ENCODE measurements at regions not wholly inside any gene's neighbourhood (a gene's known extent, or its start where the extent isn't known, plus 50 kb on each side); places are given as distances from the start of the nearest gene placed in this dataset.

DNA sequence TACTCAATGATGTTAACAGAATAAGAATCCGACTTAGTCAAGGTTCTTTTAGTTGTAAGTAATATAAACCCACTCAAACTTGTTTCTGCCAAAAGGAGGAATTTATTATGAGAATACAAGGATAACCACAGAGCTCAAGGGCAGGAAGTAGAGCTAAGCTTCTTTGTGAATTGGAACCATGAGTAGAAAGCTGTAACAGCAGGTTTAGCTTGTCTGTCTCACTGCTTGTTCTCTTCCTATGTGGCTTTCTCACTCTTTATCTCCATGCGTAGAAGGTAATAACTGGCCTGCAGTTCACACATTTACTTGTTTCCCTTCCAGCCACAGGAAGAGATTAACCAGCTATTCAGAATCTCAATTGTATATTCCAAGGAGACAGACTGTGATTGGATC is 378.3 kb downstream of the PPP1R2C start:
- Histone ChIP-seq H3K4me2 (no peak overlapping the region), H3K4me3 (no peak overlapping the region), H3K4me1 (no peaks in the 10 kb centered on the region), H3K9ac (no peak overlapping the region), H3K79me2 (ENCODE audit: low read depth) (no peaks in the 10 kb centered on the region), H3F3A (ENCODE audit: low read depth) (no peaks in the 10 kb centered on the region), H2AFZ (replicated peaks) (no peak overlapping the region), H3K9me3 (ENCODE audit: low read depth) (no peaks in the 10 kb centered on the region), H3K36me3 (no peaks in the 10 kb centered on the region), H4K20me1 (ENCODE audit: low read depth) (no peaks in the 10 kb centered on the region), H3K27me3 (no peaks in the 10 kb centered on the region), H3K27ac (no peak overlapping the region)
- H3K4me3 Mint-ChIP-seq = no peak overlapping the region
- TF ChIP-seq CTCF (IDR thresholded peaks at IDR 0.05) (no peak), EZH2phosphoT487 (IDR thresholded peaks at IDR 0.05) (no peak), EZH2 (IDR thresholded peaks at IDR 0.05) (no peak)
- H3K27ac Mint-ChIP-seq = no peak overlapping the region
- no peaks in the 10 kb centered on the region for H3K9me3 Mint-ChIP-seq
- peaks cover 2% of the 10 kb centered on the region for H3K27me3 Mint-ChIP-seq (ENCODE audit: insufficient read depth, low read depth)
- no peak for DNase-seq (ENCODE audit: low spot score)
- H3K36me3 Mint-ChIP-seq = no peaks in the 10 kb centered on the region
- H3K4me1 Mint-ChIP-seq = peaks cover 2% of the 10 kb centered on the region

- Histone ChIP-seq H3F3A (ENCODE audit: low read depth) (no peaks in the 10 kb centered on the region), H3K27me3 (no peaks in the 10 kb centered on the region), H2AFZ (replicated peaks) (no peak overlapping the region), H3K27ac (no peak overlapping the region), H3K9me3 (ENCODE audit: low read depth) (no peaks in the 10 kb centered on the region), H4K20me1 (ENCODE audit: low read depth) (no peaks in the 10 kb centered on the region), H3K4me3 (no peak overlapping the region), H3K79me2 (ENCODE audit: low read depth) (no peaks in the 10 kb centered on the region), H3K9ac (no peak overlapping the region), H3K36me3 (no peaks in the 10 kb centered on the region), H3K4me1 (no peaks in the 10 kb centered on the region), H3K4me2 (no peak overlapping the region)
- H3K27me3 Mint-ChIP-seq (ENCODE audit: insufficient read depth, low read depth) = peaks cover 2% of the 10 kb centered on the region
- no peaks in the 10 kb centered on the region for H3K9me3 Mint-ChIP-seq
- peaks cover 2% of the 10 kb centered on the region for H3K4me1 Mint-ChIP-seq
- H3K27ac Mint-ChIP-seq = no peak overlapping the region
- no peak overlapping the region for H3K4me3 Mint-ChIP-seq
- TF ChIP-seq EZH2 (IDR thresholded peaks at IDR 0.05) = no peak
- no peaks in the 10 kb centered on the region for H3K36me3 Mint-ChIP-seq
- DNase-seq (ENCODE audit: low spot score) = no peak
These were observed 378.9 kb downstream of the PPP1R2C start for GRCh38 chrX:42398967-42399631.

GRCh38 chrX:42396136-42396535 is 381.8 kb downstream of the PPP1R2C start:
- Histone ChIP-seq H3F3A (ENCODE audit: low read depth) (no peaks in the 10 kb centered on the region), H3K9ac (no peak overlapping the region), H2AFZ (replicated peaks) (no peak overlapping the region), H3K27ac (no peak overlapping the region), H3K36me3 (no peaks in the 10 kb centered on the region), H3K9me3 (ENCODE audit: low read depth) (no peaks in the 10 kb centered on the region), H3K4me2 (no peak overlapping the region), H3K27me3 (no peaks in the 10 kb centered on the region), H3K4me1 (no peaks in the 10 kb centered on the region), H3K4me3 (no peak overlapping the region), H3K79me2 (ENCODE audit: low read depth) (no peaks in the 10 kb centered on the region), H4K20me1 (ENCODE audit: low read depth) (no peaks in the 10 kb centered on the region)
- Mint-ChIP-seq H3K27me3 (ENCODE audit: insufficient read depth, low read depth) (peaks cover 1% of the 10 kb centered on the region), H3K4me3 (no peak overlapping the region), H3K9me3 (no peaks in the 10 kb centered on the region), H3K4me1 (peaks cover 3% of the 10 kb centered on the region), H3K27ac (no peak overlapping the region), H3K36me3 (no peaks in the 10 kb centered on the region)
- DNase-seq (ENCODE audit: low spot score) = no peak
- TF ChIP-seq EZH2phosphoT487 (IDR thresholded peaks at IDR 0.05) (no peak), EZH2 (IDR thresholded peaks at IDR 0.05) (no peak), CTCF (IDR thresholded peaks at IDR 0.05) (no peak)

GRCh38 chrX:42392846-42393245 is 385.1 kb downstream of the PPP1R2C start:
- no peak overlapping the region for H3K4me3 ChIP-seq
- Mint-ChIP-seq H3K9me3 (no peaks in the 10 kb centered on the region), H3K4me3 (no peak overlapping the region), H3K27me3 (ENCODE audit: insufficient read depth, low read depth) (no peaks in the 10 kb centered on the region), H3K4me1 (peaks cover 3% of the 10 kb centered on the region), H3K36me3 (no peaks in the 10 kb centered on the region), H3K27ac (no peak overlapping the region)
- H3K27ac ChIP-seq = no peak overlapping the region
- H3K4me2 ChIP-seq = no peak overlapping the region
- no peaks in the 10 kb centered on the region for H3K79me2 ChIP-seq (ENCODE audit: low read depth)
- no peaks in the 10 kb centered on the region for H3K36me3 ChIP-seq
- no peaks in the 10 kb centered on the region for H3K27me3 ChIP-seq
- no peak overlapping the region for H2AFZ ChIP-seq (replicated peaks)
- H4K20me1 ChIP-seq (ENCODE audit: low read depth) = no peaks in the 10 kb centered on the region
- TF ChIP-seq EZH2phosphoT487 (IDR thresholded peaks at IDR 0.05) = no peak
- no peak for TF ChIP-seq EZH2 (IDR thresholded peaks at IDR 0.05)
- no peak for TF ChIP-seq CTCF (IDR thresholded peaks at IDR 0.05)
- H3F3A ChIP-seq (ENCODE audit: low read depth) = no peaks in the 10 kb centered on the region
- H3K9me3 ChIP-seq (ENCODE audit: low read depth) = no peaks in the 10 kb centered on the region
- H3K9ac ChIP-seq = no peak overlapping the region
- no peak for DNase-seq (ENCODE audit: low spot score)
- H3K4me1 ChIP-seq = no peaks in the 10 kb centered on the region
